HG02884 (cell line): ENCODE measurements at regions not wholly inside any gene's neighbourhood (a gene's known extent, or its start where the extent isn't known, plus 50 kb on each side); places are given as distances from the start of the nearest gene placed in this dataset.

Experiments
- ATAC-seq: cut with Tn5 transposase; IDR thresholded peaks from one replicate; pipeline ENCODE4 v1.9.1; 2021; ENCODE audit warnings: mild to moderate bottlenecking, moderate library complexity; ENCODE audit not compliant: unreplicated experiment

- ATAC-seq = no peak
Observed at GRCh38 chr1:68378296-68379084, 71.3 kb downstream of the RPE65 start.

GRCh38 chr1:68377098-68377497 is 72.7 kb downstream of the RPE65 start:
- ATAC-seq = no peak

GRCh38 chr1:68376441-68376840 is 73.3 kb downstream of the RPE65 start:
- no peak for ATAC-seq

- ATAC-seq = no peak
Observed at GRCh38 chr1:68375919-68376318, 73.8 kb downstream of the RPE65 start.

GRCh38 chr1:68373173-68373572 is 76.6 kb downstream of the RPE65 start:
- no peak for ATAC-seq

GRCh38 chr1:68372487-68372886 is 77.3 kb downstream of the RPE65 start:
- ATAC-seq = no peak

GRCh38 chr1:68370101-68370915 is 79.4 kb downstream of the RPE65 start:
- ATAC-seq = no peak

- ATAC-seq = no peak
Observed at GRCh38 chr1:68366572-68366971, 83.2 kb downstream of the RPE65 start.

GRCh38 chr1:68365709-68366382 is 83.9 kb downstream of the RPE65 start:
- no peak for ATAC-seq

GRCh38 chr1:68363339-68363738 is 86.4 kb downstream of the RPE65 start:
- ATAC-seq = no peak

GRCh38 chr1:68361346-68361910 is 88.3 kb downstream of the RPE65 start:
- no peak for ATAC-seq

- ATAC-seq = no peak
Observed at GRCh38 chr1:68359045-68359444, 90.7 kb downstream of the RPE65 start.

GRCh38 chr1:68358439-68358838 is 91.3 kb downstream of the RPE65 start:
- no peak for ATAC-seq

GRCh38 chr1:68355614-68356013 is 94.1 kb downstream of the RPE65 start:
- ATAC-seq = no peak

GRCh38 chr1:68352202-68352601 is 97.6 kb downstream of the RPE65 start:
- no peak for ATAC-seq

GRCh38 chr1:68347415-68347814 is 102.3 kb downstream of the RPE65 start:
- ATAC-seq = peak; percentile 90

GRCh38 chr1:68346188-68346808 is 103.5 kb downstream of the RPE65 start:
- ATAC-seq = no peak

GRCh38 chr1:68344208-68344607 is 105.5 kb downstream of the RPE65 start:
- ATAC-seq = no peak

GRCh38 chr1:68340951-68341350 is 108.6 kb upstream of the WLS start:
- no peak for ATAC-seq

GRCh38 chr1:68339505-68339904 is 107.2 kb upstream of the WLS start:
- ATAC-seq = no peak

GRCh38 chr1:68338081-68338480 is 105.8 kb upstream of the WLS start:
- ATAC-seq = no peak
